8988T (cell line): ENCODE measurements at regions not wholly inside any gene's neighbourhood (a gene's known extent, or its start where the extent isn't known, plus 50 kb on each side); places are given as distances from the start of the nearest gene placed in this dataset.

Experiments used
- DNase-seq: peaks from one replicate; pipeline ENCODE4 v3.0.0; 2011

- DNase-seq, result no peak
Observed at GRCh38 chr15:70195587-70196305, 98.0 kb upstream of the TLE3 start.

DNA sequence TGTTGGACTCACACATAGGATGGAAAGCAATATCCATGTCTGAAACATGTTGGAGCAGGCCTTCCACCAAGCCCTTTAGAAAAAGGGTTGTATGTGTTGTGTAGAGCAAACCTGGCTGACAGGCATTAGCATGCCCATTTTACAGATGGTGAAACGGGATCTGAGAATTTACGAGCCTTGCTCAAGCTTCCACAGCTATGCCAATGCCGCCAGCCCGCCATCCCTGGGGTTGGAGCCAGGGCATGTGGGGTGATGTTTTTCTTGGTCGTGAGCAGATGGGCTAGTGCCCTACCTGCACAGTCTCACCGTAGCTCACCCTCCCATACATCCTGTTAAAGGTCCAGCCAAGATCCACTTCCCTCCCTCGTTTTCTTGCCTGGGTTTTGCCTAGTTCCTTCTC is 97.5 kb upstream of the TLE3 start:
- no peak for DNase-seq

- no peak for DNase-seq
Observed at GRCh38 chr15:70194266-70194665, 96.5 kb upstream of the TLE3 start.

DNA sequence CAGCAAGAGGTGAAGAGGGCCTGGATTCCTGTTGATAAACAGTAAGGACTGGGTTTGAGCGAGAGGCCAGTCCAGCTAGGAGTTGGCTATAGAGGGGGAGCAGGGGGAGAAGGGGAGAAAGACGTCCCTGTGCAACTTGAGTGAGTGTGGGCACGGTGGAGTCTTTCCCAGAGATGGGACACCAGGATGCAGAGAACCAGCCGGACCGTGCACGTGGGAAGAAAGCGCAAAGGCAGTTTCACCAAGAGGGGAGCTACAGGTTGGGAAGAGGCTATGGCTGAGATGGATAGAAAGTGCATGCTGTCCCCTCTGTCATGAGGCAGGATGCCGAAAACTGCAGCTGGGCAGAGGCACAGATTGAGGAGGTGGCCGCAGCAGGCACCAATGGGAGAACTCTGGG is 96.0 kb upstream of the TLE3 start:
- no peak for DNase-seq

GRCh38 chr15:70192490-70192889 is 94.8 kb upstream of the TLE3 start:
- no peak for DNase-seq

GRCh38 chr15:70192041-70192440 is 94.3 kb upstream of the TLE3 start:
- DNase-seq, result no peak

- DNase-seq, result no peak
Observed at GRCh38 chr15:70190965-70191364, 93.2 kb upstream of the TLE3 start.

DNA sequence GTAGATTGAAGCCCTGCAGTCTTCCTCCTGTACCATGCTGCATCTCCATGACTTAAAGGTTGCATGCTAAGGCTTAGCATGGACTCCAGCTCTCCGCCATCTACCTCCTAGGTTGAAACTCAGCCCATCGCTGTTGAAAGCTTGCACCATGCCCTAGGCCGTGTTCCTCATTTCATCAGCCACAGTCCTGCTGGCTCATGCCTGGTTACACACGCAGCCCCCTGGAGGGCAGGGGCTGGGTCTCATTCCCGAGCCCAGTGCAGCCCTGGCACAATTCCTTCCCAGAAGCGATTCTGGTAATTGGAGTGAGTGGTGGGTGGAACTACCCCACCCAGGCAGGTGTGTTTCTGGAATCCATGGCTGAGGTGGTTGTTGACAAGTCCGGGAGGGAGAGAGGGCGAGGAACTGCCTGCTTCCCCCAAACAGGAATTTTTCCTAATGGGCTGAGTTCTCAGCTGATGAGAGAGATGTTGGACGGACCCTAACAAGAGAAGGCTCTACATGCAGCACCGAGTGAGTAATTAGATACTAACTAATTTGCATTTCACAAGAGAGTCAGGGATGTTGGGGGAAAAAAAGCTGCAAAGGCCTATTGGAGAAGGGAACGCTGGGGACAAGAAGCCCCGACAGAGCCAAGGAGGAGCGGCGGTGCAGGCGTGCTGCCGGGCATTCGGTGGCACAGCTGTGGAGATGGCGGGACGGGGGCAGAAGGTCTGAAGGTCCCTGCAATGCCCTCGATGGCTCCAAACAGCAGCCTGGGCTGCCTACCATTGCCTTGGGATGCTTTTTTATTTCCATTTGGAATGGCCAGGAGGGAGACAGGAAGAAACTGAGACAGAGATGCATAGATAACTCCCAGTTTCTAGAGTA is 92.3 kb upstream of the TLE3 start:
- no peak for DNase-seq

DNA sequence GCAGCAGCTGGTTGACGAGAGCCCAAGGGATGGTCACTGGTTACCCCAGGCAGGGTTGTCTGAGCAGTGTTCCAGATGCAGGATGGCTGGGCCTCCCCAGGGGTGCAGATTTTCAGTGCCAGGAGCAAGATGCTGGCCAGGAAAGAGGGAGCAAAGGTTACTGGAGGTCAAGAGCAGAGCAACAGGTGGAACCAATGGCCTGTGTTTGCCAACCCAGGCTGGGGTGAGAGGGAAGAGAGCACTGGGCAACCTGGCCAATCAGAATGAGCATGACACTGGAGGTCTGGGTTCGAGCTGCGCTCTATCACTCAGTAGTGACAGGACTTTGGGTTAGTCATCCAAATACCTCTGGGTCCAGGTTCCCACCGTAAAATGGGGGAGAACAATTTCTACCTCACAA is 90.6 kb upstream of the TLE3 start:
- DNase-seq, result no peak

GRCh38 chr15:70187331-70187730 is 89.6 kb upstream of the TLE3 start:
- no peak for DNase-seq

DNA sequence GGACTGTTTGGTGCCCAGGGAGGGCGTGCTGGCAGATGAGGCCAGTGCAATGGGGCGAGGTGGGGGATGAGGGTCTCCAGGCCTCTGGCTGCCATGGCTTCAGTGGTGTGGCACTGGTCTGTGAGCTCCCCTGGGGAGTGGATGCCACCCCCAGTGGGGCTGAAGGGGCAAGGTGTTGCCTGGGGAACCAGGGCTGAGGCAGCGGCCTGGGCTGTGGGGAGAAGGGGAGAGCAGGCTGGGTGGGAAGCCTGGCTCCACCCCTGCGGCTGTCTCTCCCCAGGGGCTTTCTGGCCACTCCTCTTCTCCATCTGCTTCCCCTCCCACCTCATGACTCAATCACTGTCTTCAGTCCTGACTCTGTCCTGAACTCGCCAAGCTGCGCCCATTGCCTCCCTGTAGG is 88.4 kb upstream of the TLE3 start:
- no peak for DNase-seq

DNA sequence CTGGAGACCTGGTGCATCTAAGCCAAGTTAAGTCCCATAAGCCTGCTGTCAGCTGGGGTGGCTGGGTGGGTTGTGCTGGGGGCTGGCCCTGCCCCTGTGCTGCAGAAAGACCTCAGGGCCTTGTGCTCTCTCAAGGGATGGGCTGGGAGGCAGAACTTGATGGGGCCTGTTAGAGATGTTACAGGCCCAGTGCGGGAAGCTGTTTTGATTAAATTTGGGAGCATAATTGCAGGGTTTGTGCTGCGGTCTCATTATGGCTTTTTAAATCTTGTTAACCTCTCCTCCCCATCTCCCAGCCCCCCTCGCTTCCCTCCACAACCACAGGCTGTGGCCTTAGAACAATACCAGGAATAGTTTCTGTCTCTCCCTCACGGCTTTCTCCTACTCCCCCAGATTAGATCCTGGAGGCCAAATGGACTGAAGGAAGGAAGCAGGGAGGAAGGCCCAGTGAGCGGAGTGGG is 87.6 kb upstream of the TLE3 start:
- DNase-seq, result no peak

DNA sequence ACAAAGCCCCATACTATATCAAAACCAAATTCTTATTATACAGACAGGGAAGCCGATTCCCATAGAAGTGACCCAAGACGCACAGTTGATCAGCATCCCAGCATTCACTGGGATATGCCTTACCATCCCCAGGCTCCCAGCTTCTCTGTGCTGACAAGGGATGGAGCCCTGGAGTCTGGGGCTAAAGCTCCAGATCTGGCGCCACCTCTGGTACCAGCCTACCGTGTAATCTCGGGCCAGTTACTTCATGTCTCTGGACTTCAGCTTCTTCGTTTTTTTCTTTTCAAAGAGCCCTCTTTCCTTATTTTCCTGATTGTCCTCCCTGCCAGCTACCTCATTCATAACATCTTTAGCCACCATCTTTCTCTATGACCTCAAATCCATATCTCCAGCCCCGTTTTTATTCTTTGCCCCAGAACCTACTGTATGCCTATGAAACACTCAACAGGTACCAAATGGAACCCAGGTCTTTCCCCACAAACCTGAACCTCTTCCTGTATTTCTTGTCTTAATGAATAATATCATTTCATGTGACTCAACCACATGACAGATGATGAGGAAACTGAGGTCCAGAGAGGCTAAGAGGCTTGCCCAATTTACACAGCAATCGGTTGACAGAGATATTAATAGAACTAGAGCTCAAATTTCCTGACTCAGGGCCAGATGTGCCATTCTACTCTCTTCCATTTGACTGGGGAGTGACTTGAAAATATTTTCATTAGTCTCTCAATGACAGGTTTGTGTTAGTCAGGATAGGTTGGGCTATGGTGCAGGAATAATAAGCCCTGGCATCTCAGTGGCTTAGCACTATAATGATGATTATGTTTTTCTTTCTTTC is 85.4 kb upstream of the TLE3 start:
- DNase-seq, result no peak

- no peak for DNase-seq
Observed at GRCh38 chr15:70181626-70182255, 84.0 kb upstream of the TLE3 start.

GRCh38 chr15:70180186-70180875 is 82.6 kb upstream of the TLE3 start:
- no peak for DNase-seq

DNA sequence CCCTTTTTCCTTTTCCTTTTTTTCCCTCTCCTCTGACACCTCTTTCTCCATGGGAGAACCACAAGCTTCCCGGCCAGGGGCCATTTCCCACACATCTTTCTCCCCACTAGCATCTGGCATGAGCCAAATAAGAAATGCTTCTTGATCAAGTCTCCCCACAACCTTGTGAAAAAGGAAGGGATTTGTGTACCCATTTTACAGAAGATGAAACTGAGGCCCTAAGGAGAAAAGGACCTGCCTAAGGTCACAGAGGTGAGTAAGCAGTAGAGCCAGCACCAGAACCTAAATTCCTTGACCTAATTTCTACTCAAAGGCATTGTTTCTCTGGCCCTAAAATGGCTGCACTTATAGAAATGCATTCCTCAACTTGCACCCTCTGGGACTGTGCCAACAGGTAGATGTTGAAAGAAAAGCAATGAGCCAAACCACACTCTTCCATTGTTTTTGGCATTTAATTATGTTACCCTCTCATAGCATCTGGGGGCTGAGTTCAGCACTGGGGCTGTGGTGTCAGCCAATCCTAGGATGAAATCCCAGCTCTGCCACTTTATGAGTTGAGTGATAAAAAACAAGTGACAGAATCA is 81.7 kb upstream of the TLE3 start:
- no peak for DNase-seq

DNA sequence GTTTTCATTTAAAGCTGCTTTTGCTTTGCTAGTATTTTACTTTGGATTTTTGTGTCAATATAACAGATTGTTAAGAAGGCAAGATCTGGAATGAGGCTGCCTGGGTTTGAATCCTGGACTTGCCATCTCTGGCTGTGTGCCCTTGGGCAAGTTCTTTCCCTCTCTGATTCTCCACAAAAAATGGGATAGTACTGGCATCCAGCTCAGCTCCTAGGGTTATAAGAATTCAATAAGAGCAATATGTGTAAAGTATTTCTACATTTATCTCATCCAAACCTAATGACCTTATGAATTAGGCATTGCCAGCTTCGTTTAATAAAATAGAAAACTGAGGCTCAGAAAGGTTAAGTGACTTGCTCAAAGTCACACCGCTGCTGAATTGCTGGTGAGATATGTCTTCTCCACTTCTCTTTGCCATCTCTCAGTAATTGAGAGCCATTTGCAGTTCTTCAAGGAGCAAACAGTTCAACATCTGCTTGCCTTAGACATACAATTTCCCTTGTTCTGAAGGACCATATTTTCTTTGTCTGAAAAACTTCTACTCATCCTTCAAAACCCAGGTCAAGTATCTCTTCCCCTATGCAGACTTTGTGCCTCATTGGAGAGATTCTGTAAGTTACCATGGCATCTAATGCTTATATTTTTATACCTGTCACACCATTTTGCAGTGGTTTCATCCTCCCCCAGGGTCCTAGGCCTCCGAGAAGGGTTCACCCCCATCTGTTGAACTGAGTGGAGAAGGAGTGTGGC is 80.8 kb upstream of the TLE3 start:
- DNase-seq, result no peak

GRCh38 chr15:70172566-70173225 is 75.0 kb upstream of the TLE3 start:
- no peak for DNase-seq

GRCh38 chr15:70172124-70172523 is 74.4 kb upstream of the TLE3 start:
- no peak for DNase-seq

DNA sequence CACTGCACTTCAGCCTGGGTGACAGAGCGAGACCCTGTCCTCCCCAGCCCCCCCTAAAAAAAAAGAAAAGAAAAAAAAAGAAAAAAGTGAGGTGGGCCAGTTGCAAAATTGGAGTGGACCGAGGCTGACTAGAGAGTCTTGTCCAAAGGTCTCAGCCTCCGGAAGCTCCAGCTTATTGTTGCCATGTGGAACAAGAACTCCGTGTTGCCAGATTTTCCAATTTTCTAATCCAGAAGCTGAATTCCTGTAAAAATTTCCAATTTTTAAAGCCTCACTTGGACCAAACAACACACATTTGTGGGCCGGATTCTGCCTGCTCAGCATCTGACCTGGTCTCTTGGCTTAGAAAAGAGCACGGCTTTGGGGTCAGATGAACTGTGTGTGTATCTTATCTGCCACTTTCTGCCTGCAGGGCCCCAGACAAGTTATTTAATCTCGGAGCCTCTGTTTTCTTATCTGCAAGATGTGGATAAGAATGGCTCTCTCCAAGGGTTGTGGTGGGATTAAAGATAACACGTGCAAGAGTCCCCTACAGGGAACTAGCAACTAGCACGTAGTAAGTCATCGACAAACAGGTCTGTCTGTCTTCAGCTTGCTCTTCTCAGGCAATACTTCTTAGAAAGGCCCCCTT is 73.7 kb upstream of the TLE3 start:
- DNase-seq, result no peak
